Panc1 (cell line): ENCODE measurements at regions not wholly inside any gene's neighbourhood (a gene's known extent, or its start where the extent isn't known, plus 50 kb on each side); places are given as distances from the start of the nearest gene placed in this dataset.

Experiments used
- ATAC-seq: fragments of 200-7000 bp; cut with Tn5 transposase; 2 replicates; pipeline ENCODE4 v1.9.1; 2020; ENCODE audit warnings: mild to moderate bottlenecking, moderate library complexity
- BruUV-seq: library from RNA; stranded (reverse); fragments of 400-500 nt; replicated peaks from 2 replicates; lab custom pipeline; 2021; lab: Mats Ljungman, UMichigan
- CTCF ChIA-PET: fragments of 300-600 bp; sonication (Branson Sonifier 250); formaldehyde crosslinking; loops from one replicate; lab custom pipeline; 2022; ENCODE audit warnings: antibody characterized with exemption; lab: Charles Lee
- POLR2A ChIA-PET: fragments of 300-600 bp; sonication (Branson Sonifier 250); formaldehyde crosslinking; loops from one replicate; lab custom pipeline; 2022; ENCODE audit warnings: antibody characterized with exemption; lab: Charles Lee
- DNase-seq: peaks from one replicate; pipeline ENCODE4 v3.0.0-alpha.2; 2010; ENCODE audit warnings: low read depth, low spot score
- H3K27ac ChIP-seq: 2 replicates; pipeline ENCODE4 v1.5.1; 2011; ENCODE audit warnings: mild to moderate bottlenecking, low read length, inconsistent platforms
- H3K27me3 ChIP-seq: fragments of 200-500 bp; sonication (Bioruptor generic); 2 replicates; pipeline ENCODE4 v1.6.0; 2014; ENCODE audit warnings: low read length, inconsistent platforms; ENCODE audit not compliant: control insufficient read depth, insufficient read depth
- H3K36me3 ChIP-seq: fragments of 200-500 bp; sonication (Bioruptor generic); 2 replicates; pipeline ENCODE4 v1.5.1; 2014; ENCODE audit warnings: inconsistent platforms, mild to moderate bottlenecking, low read length, moderate library complexity; ENCODE audit not compliant: control insufficient read depth, insufficient read depth
- H3K4me1 ChIP-seq: 2 replicates; pipeline ENCODE4 v1.5.1; 2011; ENCODE audit warnings: inconsistent platforms, mild to moderate bottlenecking, low read length, moderate library complexity; ENCODE audit not compliant: control insufficient read depth, insufficient read depth
- H3K4me3 ChIP-seq, 2 experiments: 2 replicates each; pipeline ENCODE4 v1.5.1; 2011 to 2012; ENCODE audit warnings: low read depth in 2 of 2, low read length in 2 of 2, mild to moderate bottlenecking in 2 of 2, inconsistent platforms in 1 of 2, moderate library complexity in 1 of 2
- H3K9me3 ChIP-seq: fragments of 200-500 bp; sonication (Bioruptor generic); 2 replicates; pipeline ENCODE4 v1.5.1; 2014; ENCODE audit warnings: low read depth, mild to moderate bottlenecking, inconsistent platforms, low read length, moderate library complexity; ENCODE audit not compliant: control insufficient read depth, insufficient read depth
- CTCF ChIP-seq: fragments of 450-650 bp; IDR thresholded peaks from 2 replicates; pipeline ENCODE4 v1.5.1; 2017; ENCODE audit warnings: mild to moderate bottlenecking
- POLR2AphosphoS5 ChIP-seq: IDR thresholded peaks from 2 replicates; pipeline ENCODE4 v1.6.1; 2012; ENCODE audit warnings: mild to moderate bottlenecking, low read depth, low read length, moderate library complexity
- REST ChIP-seq, 2 experiments: IDR thresholded peaks; 2 replicates each; pipeline ENCODE4 v1.6.1; 2011 to 2012; ENCODE audit warnings: low read depth in 2 of 2, control low read depth in 1 of 2, low read length in 1 of 2, mild to moderate bottlenecking in 1 of 2, moderate library complexity in 1 of 2; ENCODE audit not compliant: insufficient read depth in 1 of 2
- SIN3A ChIP-seq: IDR thresholded peaks from 2 replicates; pipeline ENCODE4 v1.6.1; 2012; ENCODE audit warnings: low read depth, mild to moderate bottlenecking, low read length, moderate library complexity, borderline replicate concordance; ENCODE audit not compliant: insufficient read depth
- TCF7L2 ChIP-seq: IDR thresholded peaks from 2 replicates; pipeline ENCODE4 v1.6.1; 2011; ENCODE audit warnings: mild to moderate bottlenecking, low read depth, low read length, inconsistent platforms
- in situ Hi-C: cut with HindIII; loops from 2 replicates; pipeline ENCODE4 v1.10.0; 2016; ENCODE audit warnings: low sequenced_read_pairs, low pct_unique_long_range_greater_than_20kb
- intact Hi-C: fragments of 100-400 bp; cut with micrococcal nuclease; formaldehyde crosslinking; loops from one replicate; pipeline ENCODE4 v1.10.0; 2022; ENCODE audit not compliant: unreplicated experiment

DNA sequence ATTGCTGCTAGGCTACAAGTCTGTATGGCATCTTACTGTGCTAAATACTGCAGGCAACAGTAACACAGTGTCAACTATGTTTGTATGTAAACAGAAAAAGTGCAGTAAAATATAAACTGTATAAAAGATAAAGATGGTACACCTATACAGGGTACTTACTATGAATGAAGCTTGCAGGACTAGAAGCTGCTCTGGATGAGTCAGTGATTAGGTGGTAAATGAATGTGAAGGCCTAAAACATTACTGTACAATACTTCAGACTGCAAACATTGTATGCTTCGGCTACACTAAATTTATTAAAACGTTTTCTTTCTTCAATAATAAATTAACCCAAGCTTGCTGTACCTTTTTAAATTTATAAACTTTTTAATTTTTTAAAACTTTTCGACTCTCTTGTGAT is 97.1 kb downstream of the HLX start:
- H3K9me3 ChIP-seq = no peaks in the 10 kb centered on the region
- ChIA-PET CTCF (no interaction called here), POLR2A (no interaction called here)
- intact Hi-C loops = no loop called here
- H3K4me3 ChIP-seq = no peak overlapping the region
- H3K36me3 ChIP-seq = no peaks in the 10 kb centered on the region
- no peaks in the 10 kb centered on the region for H3K27me3 ChIP-seq
- TF ChIP-seq SIN3A = no peak
- no peak for TF ChIP-seq POLR2AphosphoS5
- TF ChIP-seq REST (IDR thresholded peaks at IDR 0.05; ENCODE audit: insufficient read depth in 1 of 2, low read depth in 2 of 2, low read length in 1 of 2) = no peak
- TF ChIP-seq CTCF = no peak
- TF ChIP-seq TCF7L2 = no peak
- in situ Hi-C loops = no loop called here
- no TSS peak for BruUV-seq
- no peaks in the 10 kb centered on the region for H3K4me1 ChIP-seq
- no peak for DNase-seq
- ATAC-seq = no peak
- H3K27ac ChIP-seq = no peak overlapping the region

GRCh38 chr1:220979371-220979770 is 100.1 kb downstream of the HLX start:
- intact Hi-C loops = no loop called here
- DNase-seq (no peak), ATAC-seq (no peak)
- in situ Hi-C loops = no loop called here
- Histone ChIP-seq H3K9me3 (no peaks in the 10 kb centered on the region), H3K36me3 (no peaks in the 10 kb centered on the region), H3K27ac (no peak overlapping the region), H3K4me3 (no peak overlapping the region), H3K27me3 (no peaks in the 10 kb centered on the region), H3K4me1 (no peaks in the 10 kb centered on the region)
- TF ChIP-seq CTCF (no peak), POLR2AphosphoS5 (no peak), TCF7L2 (no peak), SIN3A (no peak), REST (IDR thresholded peaks at IDR 0.05; ENCODE audit: insufficient read depth in 1 of 2, low read depth in 2 of 2, low read length in 1 of 2) (no peak)
- ChIA-PET POLR2A (no interaction called here), CTCF (no interaction called here)
- BruUV-seq = no TSS peak
